BE2C (cell line): ENCODE measurements at regions not wholly inside any gene's neighbourhood (a gene's known extent, or its start where the extent isn't known, plus 50 kb on each side); places are given as distances from the start of the nearest gene placed in this dataset.
"Not testable (repeated sequence)": the region's sequence is repeated elsewhere in the genome, so short reads cannot be mapped to it uniquely, and the experiment has no call there.

Experiments
- DNase-seq: peaks from one replicate; pipeline ENCODE4 v3.0.0-alpha.2; 2020
- H3K27me3 ChIP-seq: fragments of 250-450 bp; sonication (Bioruptor Pico); 2 replicates; pipeline ENCODE4 v1.5.1; 2020; ENCODE audit warnings: mild to moderate bottlenecking
- H3K36me3 ChIP-seq: fragments of 250-450 bp; sonication (Bioruptor Pico); 2 replicates; pipeline ENCODE4 v1.5.1; 2020; ENCODE audit warnings: mild to moderate bottlenecking
- H3K4me1 ChIP-seq: fragments of 250-450 bp; sonication (Bioruptor Pico); 2 replicates; pipeline ENCODE4 v1.5.1; 2020
- H3K4me3 ChIP-seq: 2 replicates; pipeline ENCODE4 v1.5.1; 2011; ENCODE audit warnings: low read depth, low read length
- H3K9me3 ChIP-seq: fragments of 250-450 bp; sonication (Bioruptor Pico); 2 replicates; pipeline ENCODE4 v1.5.1; 2020
- CTCF ChIP-seq: IDR thresholded peaks from 2 replicates; pipeline ENCODE4 v1.5.1; 2012; ENCODE audit warnings: mild to moderate bottlenecking, low read depth, low read length

GRCh38 chr17:31609996-31610910 is 218.8 kb downstream of the RAB11FIP4 start:
- no peak for TF ChIP-seq CTCF
- Histone ChIP-seq H3K4me1 (no peaks in the 10 kb centered on the region), H3K27me3 (no peaks in the 10 kb centered on the region), H3K36me3 (no peaks in the 10 kb centered on the region), H3K4me3 (no peak overlapping the region), H3K9me3 (no peaks in the 10 kb centered on the region)
- no peak for DNase-seq

DNA sequence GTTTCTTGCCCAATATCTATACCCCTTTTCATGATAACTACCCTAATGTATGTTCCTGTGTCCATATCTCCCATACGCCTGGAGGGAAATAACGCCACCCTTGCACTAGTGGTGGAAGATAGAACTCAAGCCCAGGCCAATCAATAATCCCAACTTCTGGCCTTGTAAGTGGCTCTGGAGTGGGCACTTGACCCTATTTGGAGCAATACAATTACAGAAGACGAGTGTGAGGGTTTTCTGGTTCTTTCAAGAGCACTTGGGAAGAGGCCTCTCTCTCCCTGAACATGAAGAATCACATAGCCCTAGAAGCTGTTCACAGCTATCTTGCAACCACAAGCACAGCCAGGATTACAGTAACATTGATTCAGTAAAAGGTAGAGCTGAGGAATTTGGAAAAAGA is 217.9 kb downstream of the RAB11FIP4 start:
- TF ChIP-seq CTCF, result no peak
- Histone ChIP-seq H3K9me3 (no peaks in the 10 kb centered on the region), H3K4me3 (no peak overlapping the region), H3K36me3 (no peaks in the 10 kb centered on the region), H3K4me1 (no peaks in the 10 kb centered on the region), H3K27me3 (no peaks in the 10 kb centered on the region)
- no peak for DNase-seq

DNA sequence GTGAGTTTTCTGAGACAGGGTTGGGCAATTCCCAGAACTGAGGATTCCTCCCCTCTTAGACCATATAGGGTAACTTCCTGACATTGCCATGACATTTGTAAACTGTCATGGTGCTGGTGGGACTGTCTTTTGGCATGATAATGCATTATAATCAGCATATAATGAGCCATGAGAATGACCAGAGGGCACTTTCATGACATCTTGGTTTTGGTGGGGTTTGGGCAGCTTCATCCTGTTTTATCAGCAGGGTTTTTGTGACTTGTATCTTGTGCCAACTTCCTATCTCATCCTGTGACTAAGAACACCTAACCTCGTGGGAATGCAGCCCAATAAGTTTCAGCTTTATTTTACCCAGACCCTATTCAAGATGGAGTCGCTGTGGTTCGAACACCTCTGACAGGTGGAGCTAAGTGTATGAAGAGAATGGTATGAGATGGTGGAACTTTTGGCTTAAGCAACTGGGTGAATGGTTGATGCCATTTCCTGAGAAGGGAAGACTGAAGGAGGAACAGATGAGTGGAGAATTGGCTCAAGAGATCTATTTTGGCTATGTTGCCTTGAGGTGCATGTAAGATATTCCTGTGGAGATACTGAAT is 217.3 kb downstream of the RAB11FIP4 start:
- Histone ChIP-seq H3K4me1 (no peaks in the 10 kb centered on the region), H3K4me3 (no peak overlapping the region), H3K36me3 (no peaks in the 10 kb centered on the region), H3K27me3 (no peaks in the 10 kb centered on the region), H3K9me3 (no peaks in the 10 kb centered on the region)
- TF ChIP-seq CTCF, result no peak
- no peak for DNase-seq

- no peak for DNase-seq
- no peaks in the 10 kb centered on the region for H3K27me3 ChIP-seq
Measured at GRCh38 chr17:31605761-31606160, 214.3 kb downstream of the RAB11FIP4 start.

GRCh38 chr17:31604936-31605335 is 213.5 kb downstream of the RAB11FIP4 start:
- no peaks in the 10 kb centered on the region for H3K27me3 ChIP-seq
- no peak overlapping the region for H3K4me3 ChIP-seq
- H3K4me1 ChIP-seq, result no peaks in the 10 kb centered on the region
- no peak for TF ChIP-seq CTCF
- no peak for DNase-seq
- H3K9me3 ChIP-seq, result no peaks in the 10 kb centered on the region
- no peaks in the 10 kb centered on the region for H3K36me3 ChIP-seq

More at GRCh38 chr17:31605761-31606160, 214.3 kb downstream of the RAB11FIP4 start:
- H3K4me3 ChIP-seq, result no peak overlapping the region
- no peaks in the 10 kb centered on the region for H3K9me3 ChIP-seq
- H3K4me1 ChIP-seq, result no peaks in the 10 kb centered on the region
- no peak for TF ChIP-seq CTCF
- no peaks in the 10 kb centered on the region for H3K36me3 ChIP-seq

DNA sequence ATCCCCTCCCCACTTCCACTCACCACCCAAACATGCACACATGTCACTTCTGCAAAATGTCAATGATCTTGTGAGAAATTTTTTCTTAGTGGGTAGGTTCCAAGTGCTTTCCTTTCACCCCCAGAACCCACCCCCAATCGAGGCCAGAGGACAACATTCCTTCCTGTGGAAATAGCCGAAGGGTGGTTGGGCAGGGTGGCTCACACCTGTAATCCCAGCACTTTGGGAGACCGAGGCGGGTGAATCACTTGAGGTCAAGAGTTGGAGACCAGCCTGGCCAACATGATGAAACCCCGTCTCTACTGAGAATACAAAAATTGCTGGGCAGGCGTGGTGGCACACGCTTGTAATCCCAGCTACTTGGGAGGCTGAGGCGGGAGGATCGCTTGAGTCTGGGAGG is 208.7 kb downstream of the RAB11FIP4 start:
- not testable (repeated sequence) for H3K4me3 ChIP-seq

More for the DNA sequence above, 208.7 kb downstream of the RAB11FIP4 start:
- H3K27me3 ChIP-seq, H3K36me3 ChIP-seq, DNase-seq, H3K9me3 ChIP-seq: not testable (repeated sequence)
- peaks cover 10% of the 10 kb centered on the region for H3K4me1 ChIP-seq
